KOPT-K1 (cell line): ENCODE measurements at regions not wholly inside any gene's neighbourhood (a gene's known extent, or its start where the extent isn't known, plus 50 kb on each side); places are given as distances from the start of the nearest gene placed in this dataset.
"Not testable (repeated sequence)": the region's sequence is repeated elsewhere in the genome, so short reads cannot be mapped to it uniquely, and the experiment has no call there.

Experiments used
- H3K27ac ChIP-seq: fragments of 200-600 bp; sonication (generic); 2 replicates; pipeline ENCODE4 v1.5.1; 2016; ENCODE audit warnings: antibody characterized with exemption, mild to moderate bottlenecking, low read depth, low read length; ENCODE audit not compliant: poor library complexity, severe bottlenecking
- H3K36me3 ChIP-seq: fragments of 200-600 bp; sonication (generic); 2 replicates; pipeline ENCODE4 v1.5.1; 2017; ENCODE audit warnings: antibody characterized with exemption, mild to moderate bottlenecking, low read length, moderate library complexity; ENCODE audit not compliant: insufficient read depth
- H3K9me3 ChIP-seq: fragments of 200-600 bp; sonication (generic); 2 replicates; pipeline ENCODE4 v1.5.1; 2017; ENCODE audit warnings: antibody characterized with exemption, low read length, mild to moderate bottlenecking; ENCODE audit not compliant: insufficient read depth, poor library complexity, severe bottlenecking

DNA sequence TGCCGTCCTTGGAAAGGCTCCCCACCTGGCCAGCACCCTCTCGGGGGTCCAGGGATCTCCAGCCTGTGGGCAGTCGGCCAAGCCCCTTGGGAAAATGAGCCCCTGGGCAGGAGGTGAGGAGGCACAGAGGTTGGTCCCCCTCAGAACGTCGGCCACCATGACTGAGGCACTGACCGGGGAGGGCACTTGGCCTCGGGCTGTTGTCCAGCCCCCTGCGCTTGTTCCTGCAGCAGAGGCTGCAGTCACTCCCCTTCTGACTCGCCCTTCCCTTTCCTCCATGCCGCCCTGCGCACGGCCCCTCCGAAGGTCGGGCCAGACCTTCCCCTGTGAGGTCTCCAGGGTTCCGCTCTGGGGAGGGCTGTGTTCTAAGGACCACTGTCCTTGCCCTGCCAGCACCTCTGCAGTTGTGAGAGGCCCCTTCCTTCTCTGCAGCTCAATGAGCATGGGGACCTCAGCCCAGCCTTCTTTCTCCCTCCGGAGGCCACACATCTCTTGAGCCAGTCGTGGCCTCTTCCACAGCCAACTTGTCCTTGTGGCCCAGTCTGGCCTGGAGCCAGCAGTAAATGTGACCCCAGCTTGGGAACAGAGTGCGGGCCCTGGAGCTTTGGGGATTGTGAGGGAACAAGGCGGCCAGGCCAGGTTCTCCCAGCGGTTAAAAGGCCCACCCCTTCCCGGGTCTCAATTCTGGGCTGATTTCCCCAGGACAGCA, 195.5 kb downstream of the DLL1 start:
- Histone ChIP-seq H3K9me3 (peaks cover 2% of the 10 kb centered on the region), H3K27ac (no peak overlapping the region), H3K36me3 (no peaks in the 10 kb centered on the region)

DNA sequence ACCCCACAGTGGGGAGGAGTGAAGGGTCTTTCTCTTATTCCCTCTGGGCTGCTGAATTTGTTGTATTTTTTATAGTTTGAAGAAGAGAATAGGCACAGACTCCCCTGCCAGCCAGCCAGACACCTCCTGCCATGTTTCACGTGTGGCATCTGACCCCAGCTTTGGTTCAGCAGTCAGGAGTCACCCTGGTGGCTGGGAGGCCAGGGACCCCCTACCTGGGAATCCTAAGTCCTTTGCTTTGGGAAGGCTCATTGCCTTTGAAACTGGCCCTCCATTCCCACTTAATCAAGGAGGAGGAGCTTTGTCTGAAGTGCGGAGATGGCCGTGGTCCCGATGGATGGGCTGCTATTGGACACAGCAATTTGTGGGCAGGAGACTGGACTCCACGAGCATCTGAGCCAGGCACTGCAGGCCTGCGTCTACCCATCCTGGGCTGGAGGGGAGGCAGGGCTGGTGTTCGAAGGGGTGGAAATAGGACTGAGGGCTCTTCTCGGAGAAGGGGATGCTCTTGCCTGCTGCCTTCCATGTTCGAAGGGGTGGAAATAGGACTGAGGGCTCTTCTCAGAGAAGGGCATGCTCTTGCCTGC, 196.1 kb downstream of the DLL1 start:
- no peaks in the 10 kb centered on the region for H3K36me3 ChIP-seq
- no peak overlapping the region for H3K27ac ChIP-seq
- no peaks in the 10 kb centered on the region for H3K9me3 ChIP-seq

DNA sequence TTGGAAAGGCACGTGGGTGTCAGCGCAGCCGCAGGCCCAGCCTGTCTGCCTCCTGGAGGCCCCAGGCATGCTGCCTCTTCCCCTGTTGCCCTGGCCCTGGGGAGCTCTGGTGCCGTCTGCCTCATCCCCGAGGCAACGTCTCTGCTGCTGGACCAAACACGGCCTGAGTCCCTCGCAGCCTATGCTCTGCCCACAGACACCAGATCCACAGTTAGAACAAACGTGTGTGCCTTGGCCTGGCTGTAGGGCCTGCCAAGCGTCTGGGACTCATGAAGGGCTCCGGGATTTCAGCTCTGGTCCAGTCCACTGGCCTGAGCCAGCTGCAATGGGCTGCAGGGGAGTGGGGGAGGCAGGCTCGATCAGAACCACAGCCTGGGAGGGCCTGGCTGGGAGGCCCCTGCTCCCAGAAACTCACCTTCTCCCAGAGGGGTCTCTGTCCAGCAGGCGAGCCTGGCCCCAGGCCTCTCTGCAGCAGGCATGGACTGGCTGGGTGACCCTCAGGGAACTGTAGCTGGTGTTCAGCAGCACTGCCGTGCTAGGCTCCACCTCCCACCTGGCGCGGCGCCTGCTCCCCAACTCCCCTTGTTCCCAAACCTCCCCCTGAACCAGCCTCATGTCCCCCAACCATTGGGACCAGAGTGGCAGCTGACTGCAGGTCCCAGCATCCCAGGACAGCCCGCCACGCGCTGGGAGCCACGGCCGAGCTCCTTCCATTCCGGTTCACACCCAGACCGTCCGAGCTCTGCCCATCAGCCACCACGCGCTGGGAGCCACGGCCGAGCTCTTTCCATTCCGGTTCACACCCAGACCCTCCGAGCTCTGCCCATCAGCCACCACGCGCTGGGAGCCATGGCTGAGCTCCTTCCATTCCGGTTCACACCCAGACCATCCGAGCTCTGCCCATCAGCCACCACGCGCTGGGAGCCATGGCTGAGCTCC, 197.0 kb downstream of the DLL1 start:
- Histone ChIP-seq H3K9me3 (no peaks in the 10 kb centered on the region), H3K36me3 (no peaks in the 10 kb centered on the region), H3K27ac (no peak overlapping the region)

- no peaks in the 10 kb centered on the region for H3K9me3 ChIP-seq
- H3K27ac ChIP-seq = no peak overlapping the region
- no peaks in the 10 kb centered on the region for H3K36me3 ChIP-seq
Measured at GRCh38 chr6:170093276-170093657, 197.6 kb downstream of the DLL1 start.

- Histone ChIP-seq H3K9me3 (no peaks in the 10 kb centered on the region), H3K36me3 (no peaks in the 10 kb centered on the region), H3K27ac (no peak overlapping the region)
Measured at GRCh38 chr6:170092826-170093225, 198.1 kb downstream of the DLL1 start.

DNA sequence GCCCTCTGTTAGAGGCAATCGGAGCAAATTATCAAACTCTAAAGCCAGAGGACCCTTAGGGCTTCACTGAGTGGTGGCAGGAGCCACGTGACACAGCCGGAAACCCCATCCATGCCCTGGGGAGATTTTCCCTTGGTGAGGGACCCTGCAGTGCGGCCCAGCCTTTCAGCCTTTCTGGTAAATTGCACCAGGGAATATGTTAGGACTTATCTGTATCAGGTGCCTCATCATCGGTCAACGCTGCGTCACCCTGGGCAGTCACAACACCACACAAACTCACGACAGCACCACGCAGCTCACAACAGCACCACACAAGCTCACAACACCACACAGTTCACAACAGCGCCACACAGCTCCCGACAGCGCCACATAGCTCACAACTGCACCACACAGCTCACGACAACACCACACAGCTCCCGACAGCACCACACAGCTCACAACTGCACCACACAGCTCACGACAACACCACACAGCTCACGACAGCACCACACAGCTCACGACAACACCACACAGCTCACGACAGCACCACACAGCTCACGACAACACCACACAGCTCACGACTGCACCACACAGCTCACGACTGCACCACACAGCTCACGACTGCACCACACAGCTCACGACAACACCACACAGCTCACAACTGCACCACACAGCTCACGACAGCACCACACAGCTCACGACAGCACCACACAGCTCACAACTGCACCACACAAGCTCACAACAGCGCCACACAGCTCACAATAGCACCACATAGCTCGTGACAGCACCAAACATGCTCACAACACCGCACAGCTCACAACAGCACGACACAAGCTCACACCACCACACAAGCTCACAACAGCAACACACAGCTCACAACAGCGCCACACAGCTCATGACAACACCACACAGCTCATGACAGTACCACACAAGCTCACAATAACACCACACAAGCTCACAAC, 199.0 kb downstream of the DLL1 start:
- Histone ChIP-seq H3K9me3 (no peaks in the 10 kb centered on the region), H3K27ac (no peak overlapping the region), H3K36me3 (no peaks in the 10 kb centered on the region)

GRCh38 chr6:170091000-170091638, 199.8 kb downstream of the DLL1 start:
- Histone ChIP-seq H3K36me3 (no peaks in the 10 kb centered on the region), H3K27ac (no peak overlapping the region), H3K9me3 (no peaks in the 10 kb centered on the region)

GRCh38 chr6:170090561-170090960, 200.3 kb downstream of the DLL1 start:
- H3K9me3 ChIP-seq = no peaks in the 10 kb centered on the region

GRCh38 chr6:170089963-170090362, 200.9 kb downstream of the DLL1 start:
- Histone ChIP-seq H3K27ac (no peak overlapping the region), H3K9me3 (no peaks in the 10 kb centered on the region), H3K36me3 (no peaks in the 10 kb centered on the region)

More at GRCh38 chr6:170090561-170090960, 200.3 kb downstream of the DLL1 start:
- no peak overlapping the region for H3K27ac ChIP-seq
- no peaks in the 10 kb centered on the region for H3K36me3 ChIP-seq

DNA sequence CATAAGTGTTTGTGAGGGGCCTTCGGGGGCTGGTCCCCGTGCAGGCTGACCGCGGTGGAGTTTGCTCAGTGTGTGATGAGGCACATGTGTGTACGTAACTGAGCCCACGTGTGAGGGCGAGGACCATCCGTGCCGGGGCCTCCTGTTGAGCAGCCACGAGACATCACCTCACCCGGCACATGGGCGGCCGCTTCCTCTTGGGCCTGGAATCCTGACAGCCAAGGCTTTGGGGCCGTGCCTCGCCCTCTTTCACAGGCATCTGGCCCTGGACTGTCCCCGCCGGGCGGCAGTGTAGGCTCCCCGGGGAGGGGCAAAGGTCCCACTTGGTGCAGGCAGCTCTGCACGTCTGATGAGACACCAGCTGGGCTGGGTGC, 202.3 kb downstream of the DLL1 start:
- Histone ChIP-seq H3K36me3 (no peaks in the 10 kb centered on the region), H3K27ac (no peak overlapping the region), H3K9me3 (no peaks in the 10 kb centered on the region)

GRCh38 chr6:170087941-170088581, 202.8 kb downstream of the DLL1 start:
- no peaks in the 10 kb centered on the region for H3K36me3 ChIP-seq
- no peak overlapping the region for H3K27ac ChIP-seq
- no peaks in the 10 kb centered on the region for H3K9me3 ChIP-seq

DNA sequence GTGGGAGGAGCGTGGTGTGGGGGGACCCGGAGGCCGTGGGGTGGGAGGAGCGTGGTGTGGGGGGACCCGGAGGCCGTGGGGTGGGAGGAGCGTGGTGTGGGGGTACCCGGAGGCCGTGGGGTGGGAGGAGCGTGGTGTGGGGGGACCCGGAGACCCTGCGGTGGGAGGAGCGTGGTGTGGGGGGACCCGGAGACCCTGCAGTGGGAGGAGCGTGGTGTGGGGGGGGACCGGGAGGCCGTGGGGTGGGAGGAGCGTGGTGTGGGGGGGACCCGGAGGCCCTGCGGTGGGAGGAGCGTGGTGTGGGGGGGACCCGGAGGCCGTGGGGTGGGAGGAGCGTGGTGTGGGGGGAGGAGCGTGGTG, 203.5 kb downstream of the DLL1 start:
- not testable (repeated sequence) for H3K27ac ChIP-seq, H3K36me3 ChIP-seq, H3K9me3 ChIP-seq

GRCh38 chr6:170086639-170087420, 204.0 kb downstream of the DLL1 start:
- Histone ChIP-seq H3K27ac (no peak overlapping the region), H3K36me3 (no peaks in the 10 kb centered on the region), H3K9me3 (no peaks in the 10 kb centered on the region)
